Smooth muscle cell (in vitro differentiated cells): ENCODE measurements at regions not wholly inside any gene's neighbourhood (a gene's known extent, or its start where the extent isn't known, plus 50 kb on each side); places are given as distances from the start of the nearest gene placed in this dataset.

Experiments used
- DNase-seq: peaks from one replicate; lab custom pipeline; 2025; ENCODE audit not compliant: unreplicated experiment; lab: John Stamatoyannopoulos, UW
- H2AFZ ChIP-seq: fragments of 200-600 bp; sonication (generic); 2 replicates; pipeline ENCODE4 v1.6.0; 2016; ENCODE audit warnings: antibody characterized with exemption, low read depth, mild to moderate bottlenecking
- H3F3A ChIP-seq: fragments of 200-600 bp; sonication (generic); 2 replicates; pipeline ENCODE4 v1.6.0; 2017; ENCODE audit warnings: antibody characterized with exemption, low read depth
- H3K27ac ChIP-seq: fragments of 200-600 bp; sonication (generic); 2 replicates; pipeline ENCODE4 v1.5.1; 2016; ENCODE audit warnings: low read depth, mild to moderate bottlenecking
- H3K27me3 ChIP-seq: fragments of 200-600 bp; sonication (generic); 2 replicates; pipeline ENCODE4 v1.6.1; 2016; ENCODE audit warnings: low read depth, mild to moderate bottlenecking
- H3K36me3 ChIP-seq: fragments of 200-600 bp; sonication (generic); 2 replicates; pipeline ENCODE4 v1.5.1; 2016; ENCODE audit warnings: low read depth
- H3K4me1 ChIP-seq: fragments of 200-600 bp; sonication (generic); 2 replicates; pipeline ENCODE4 v1.5.1; 2016; ENCODE audit warnings: low read depth
- H3K4me2 ChIP-seq: fragments of 200-600 bp; sonication (generic); 2 replicates; pipeline ENCODE4 v1.6.0; 2016; ENCODE audit warnings: mild to moderate bottlenecking
- H3K4me3 ChIP-seq: fragments of 200-600 bp; sonication (generic); 2 replicates; pipeline ENCODE4 v1.5.1; 2016; ENCODE audit warnings: mild to moderate bottlenecking
- H3K79me2 ChIP-seq: fragments of 200-600 bp; sonication (generic); 2 replicates; pipeline ENCODE4 v1.6.0; 2016; ENCODE audit warnings: low read depth, mild to moderate bottlenecking
- H3K9ac ChIP-seq: fragments of 200-600 bp; sonication (generic); 2 replicates; pipeline ENCODE4 v1.6.0; 2016; ENCODE audit warnings: low read depth
- H3K9me3 ChIP-seq: fragments of 200-600 bp; sonication (generic); replicated peaks from 2 replicates; pipeline ENCODE4 v1.5.1; 2016; ENCODE audit warnings: low read depth
- H4K20me1 ChIP-seq: fragments of 200-600 bp; sonication (generic); 2 replicates; pipeline ENCODE4 v1.6.0; 2016; ENCODE audit warnings: low read depth
- WGBS: methylation state at CpG from one replicate; pipeline ENCODE4 v1.1.7; 2016; ENCODE audit warnings: low lambda C conversion rate; 5-methylcytosine and 5-hydroxymethylcytosine counted together
- TF ChIP-seq, protein P1 (sequence below): fragments of 200-600 bp; sonication (generic); IDR thresholded peaks from 2 replicates; pipeline ENCODE4 v1.5.1; 2017; ENCODE audit warnings: borderline replicate concordance, mild to moderate bottlenecking, antibody characterized with exemption; ENCODE audit not compliant: insufficient read depth, poor library complexity, severe bottlenecking

DNA sequence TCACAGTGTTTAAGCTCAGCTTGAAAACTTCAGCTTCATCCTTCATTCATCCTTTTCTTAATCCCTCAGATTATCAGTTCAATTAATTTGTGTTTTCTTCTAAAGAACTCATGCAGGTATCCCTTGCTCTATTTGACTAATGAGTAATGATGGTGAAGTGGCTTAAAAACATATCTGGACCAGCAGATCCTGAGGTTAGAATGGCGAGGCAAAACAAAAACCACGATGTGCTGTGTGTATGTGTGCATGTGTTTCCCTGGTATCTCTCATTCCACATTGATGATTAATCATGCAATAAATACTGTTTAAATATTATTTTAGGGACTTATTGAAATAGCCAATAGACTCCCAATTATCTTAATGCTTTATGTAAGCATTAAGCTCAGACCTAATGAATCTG, 437.0 kb downstream of the DYNC2H1 start:
- Histone ChIP-seq H3K9me3 (no peaks in the 10 kb centered on the region), H3K9ac (no peak overlapping the region), H3K4me2 (no peak overlapping the region), H3K27me3 (no peaks in the 10 kb centered on the region), H3K36me3 (no peaks in the 10 kb centered on the region), H2AFZ (no peak overlapping the region), H3K27ac (no peak overlapping the region), H3K79me2 (no peaks in the 10 kb centered on the region), H4K20me1 (no peaks in the 10 kb centered on the region), H3K4me3 (no peak overlapping the region), H3F3A (no peaks in the 10 kb centered on the region), H3K4me1 (no peaks in the 10 kb centered on the region)
- WGBS = 46% methylated on average over 2 of the region's 2 CpGs
- TF ChIP-seq, protein P1, sequence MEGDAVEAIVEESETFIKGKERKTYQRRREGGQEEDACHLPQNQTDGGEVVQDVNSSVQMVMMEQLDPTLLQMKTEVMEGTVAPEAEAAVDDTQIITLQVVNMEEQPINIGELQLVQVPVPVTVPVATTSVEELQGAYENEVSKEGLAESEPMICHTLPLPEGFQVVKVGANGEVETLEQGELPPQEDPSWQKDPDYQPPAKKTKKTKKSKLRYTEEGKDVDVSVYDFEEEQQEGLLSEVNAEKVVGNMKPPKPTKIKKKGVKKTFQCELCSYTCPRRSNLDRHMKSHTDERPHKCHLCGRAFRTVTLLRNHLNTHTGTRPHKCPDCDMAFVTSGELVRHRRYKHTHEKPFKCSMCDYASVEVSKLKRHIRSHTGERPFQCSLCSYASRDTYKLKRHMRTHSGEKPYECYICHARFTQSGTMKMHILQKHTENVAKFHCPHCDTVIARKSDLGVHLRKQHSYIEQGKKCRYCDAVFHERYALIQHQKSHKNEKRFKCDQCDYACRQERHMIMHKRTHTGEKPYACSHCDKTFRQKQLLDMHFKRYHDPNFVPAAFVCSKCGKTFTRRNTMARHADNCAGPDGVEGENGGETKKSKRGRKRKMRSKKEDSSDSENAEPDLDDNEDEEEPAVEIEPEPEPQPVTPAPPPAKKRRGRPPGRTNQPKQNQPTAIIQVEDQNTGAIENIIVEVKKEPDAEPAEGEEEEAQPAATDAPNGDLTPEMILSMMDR = no peak
- no peak for DNase-seq

DNA sequence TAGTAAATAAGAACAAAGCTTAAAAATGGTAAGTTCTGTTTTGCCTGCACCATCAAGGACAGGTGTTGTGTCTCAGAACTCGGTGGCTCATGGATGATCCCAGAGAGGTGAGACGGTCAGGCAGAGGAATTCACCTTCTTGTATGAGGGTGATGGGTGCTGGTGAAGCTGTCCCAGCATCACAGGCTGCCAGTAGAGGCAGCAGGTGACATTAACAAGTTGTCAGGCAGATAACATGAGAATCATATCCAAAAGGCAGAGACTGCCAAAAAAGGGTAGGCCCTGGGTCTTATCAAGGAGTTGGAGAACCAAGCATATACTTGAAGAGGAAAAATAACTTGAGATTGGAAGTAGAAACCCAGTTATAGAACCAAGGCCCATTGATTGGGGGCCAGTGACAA, 437.8 kb downstream of the DYNC2H1 start:
- no peaks in the 10 kb centered on the region for H3K36me3 ChIP-seq
- no peak for DNase-seq
- no peak overlapping the region for H3K9ac ChIP-seq
- H2AFZ ChIP-seq = no peak overlapping the region
- no peak overlapping the region for H3K27ac ChIP-seq
- no peak overlapping the region for H3K4me2 ChIP-seq
- no peak overlapping the region for H3K4me3 ChIP-seq
- WGBS = 79% methylated on average over 2 of the region's 2 CpGs
- no peaks in the 10 kb centered on the region for H3K27me3 ChIP-seq
- no peaks in the 10 kb centered on the region for H3K79me2 ChIP-seq
- H3K9me3 ChIP-seq = no peaks in the 10 kb centered on the region
- no peaks in the 10 kb centered on the region for H4K20me1 ChIP-seq
- H3K4me1 ChIP-seq = no peaks in the 10 kb centered on the region
- H3F3A ChIP-seq = no peaks in the 10 kb centered on the region
- TF ChIP-seq, protein P1 = no peak

DNA sequence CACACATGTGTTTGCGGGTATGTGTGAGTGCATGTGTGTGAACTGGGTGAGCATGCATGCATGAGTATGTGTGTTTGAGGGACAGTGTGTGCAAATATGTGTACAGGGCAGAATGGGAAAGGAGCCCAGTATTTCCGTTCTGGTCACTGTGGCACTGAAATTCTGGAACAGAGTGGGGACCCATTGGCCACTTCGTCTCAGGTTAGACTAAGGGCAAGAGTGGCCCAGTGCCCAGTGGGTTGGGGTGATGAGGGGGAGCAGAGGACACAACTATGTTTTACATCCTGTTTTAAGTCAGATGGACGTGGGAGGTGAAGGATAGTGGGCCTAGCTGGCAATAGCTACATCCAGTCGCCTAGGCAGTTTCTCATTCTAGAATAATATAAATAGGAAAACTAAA, 438.5 kb downstream of the DYNC2H1 start:
- Histone ChIP-seq H3K4me3 (no peak overlapping the region), H3K79me2 (no peaks in the 10 kb centered on the region), H4K20me1 (no peaks in the 10 kb centered on the region), H3K4me1 (no peaks in the 10 kb centered on the region), H2AFZ (no peak overlapping the region), H3K27ac (no peak overlapping the region), H3K9ac (no peak overlapping the region), H3K27me3 (no peaks in the 10 kb centered on the region), H3K9me3 (no peaks in the 10 kb centered on the region), H3K4me2 (no peak overlapping the region), H3F3A (no peaks in the 10 kb centered on the region), H3K36me3 (no peaks in the 10 kb centered on the region)
- TF ChIP-seq, protein P1 = no peak
- DNase-seq = no peak
- WGBS = 96% methylated on average over 5 of the region's 5 CpGs

DNA sequence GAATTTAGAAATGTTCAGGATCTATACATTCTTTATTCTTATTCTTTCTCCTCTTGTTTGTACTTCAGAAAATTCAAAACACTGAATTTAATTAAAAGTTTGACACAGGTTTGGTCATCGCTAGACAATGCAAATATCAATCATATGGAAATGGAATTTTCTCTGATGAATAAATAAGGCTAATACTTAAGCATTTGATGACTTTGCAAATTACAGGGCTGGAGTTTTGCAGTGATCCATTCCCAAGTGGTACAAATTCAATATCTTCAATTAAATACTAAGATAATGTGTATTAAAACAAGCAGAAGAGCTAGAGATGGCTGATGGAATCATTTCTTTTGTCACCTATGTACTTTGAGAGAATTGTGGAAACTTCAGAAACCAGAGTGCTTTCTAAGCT, 439.6 kb downstream of the DYNC2H1 start:
- Histone ChIP-seq H3F3A (no peaks in the 10 kb centered on the region), H3K4me3 (no peak overlapping the region), H2AFZ (no peak overlapping the region), H4K20me1 (no peaks in the 10 kb centered on the region), H3K27me3 (no peaks in the 10 kb centered on the region), H3K79me2 (no peaks in the 10 kb centered on the region), H3K4me1 (no peaks in the 10 kb centered on the region), H3K9ac (no peak overlapping the region), H3K27ac (no peak overlapping the region), H3K9me3 (no peaks in the 10 kb centered on the region), H3K36me3 (no peaks in the 10 kb centered on the region), H3K4me2 (no peak overlapping the region)
- DNase-seq = no peak
- WGBS = 96% methylated on average over 1 of the region's 1 CpG
- TF ChIP-seq, protein P1 = no peak
